ENCODE measurements at regions not wholly inside any gene's neighbourhood (a gene's known extent, or its start where the extent isn't known, plus 50 kb on each side); places are given as distances from the start of the nearest gene placed in this dataset.

DNA sequence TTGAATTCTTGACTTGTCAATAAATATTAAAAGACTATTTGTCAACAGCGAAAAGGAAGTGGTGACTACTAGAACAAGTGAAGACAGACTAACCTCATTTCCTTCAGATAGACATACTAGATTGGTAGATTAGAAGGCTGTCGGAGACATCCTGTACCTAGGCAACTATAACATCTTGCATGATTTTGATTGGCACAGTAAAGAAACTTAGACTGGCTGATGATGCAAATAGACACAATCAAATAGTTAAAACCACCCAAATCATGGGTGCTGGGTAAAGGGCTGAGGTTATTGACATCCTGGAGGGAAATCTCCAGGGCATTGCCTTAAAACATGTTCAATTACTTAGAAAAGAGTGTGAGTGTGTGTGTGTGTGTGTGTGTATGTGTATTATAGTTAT is 85.9 kb upstream of the EDEM3 start:
- H4K20me1 ChIP-seq (ENCODE audit: insufficient read depth, low read length): no peaks in the 10 kb centered on the region
- no peak overlapping the region for H3K9ac ChIP-seq (ENCODE audit: low read length)
- no peaks in the 10 kb centered on the region for H3K4me1 ChIP-seq (ENCODE audit: insufficient read depth, low read length, severe bottlenecking)
- H3K27ac ChIP-seq (ENCODE audit: low read depth, low read length, poor library complexity, severe bottlenecking): no peak overlapping the region
- H3K79me2 ChIP-seq (ENCODE audit: insufficient read depth, low read length): no peaks in the 10 kb centered on the region
- TF ChIP-seq, protein P1, sequence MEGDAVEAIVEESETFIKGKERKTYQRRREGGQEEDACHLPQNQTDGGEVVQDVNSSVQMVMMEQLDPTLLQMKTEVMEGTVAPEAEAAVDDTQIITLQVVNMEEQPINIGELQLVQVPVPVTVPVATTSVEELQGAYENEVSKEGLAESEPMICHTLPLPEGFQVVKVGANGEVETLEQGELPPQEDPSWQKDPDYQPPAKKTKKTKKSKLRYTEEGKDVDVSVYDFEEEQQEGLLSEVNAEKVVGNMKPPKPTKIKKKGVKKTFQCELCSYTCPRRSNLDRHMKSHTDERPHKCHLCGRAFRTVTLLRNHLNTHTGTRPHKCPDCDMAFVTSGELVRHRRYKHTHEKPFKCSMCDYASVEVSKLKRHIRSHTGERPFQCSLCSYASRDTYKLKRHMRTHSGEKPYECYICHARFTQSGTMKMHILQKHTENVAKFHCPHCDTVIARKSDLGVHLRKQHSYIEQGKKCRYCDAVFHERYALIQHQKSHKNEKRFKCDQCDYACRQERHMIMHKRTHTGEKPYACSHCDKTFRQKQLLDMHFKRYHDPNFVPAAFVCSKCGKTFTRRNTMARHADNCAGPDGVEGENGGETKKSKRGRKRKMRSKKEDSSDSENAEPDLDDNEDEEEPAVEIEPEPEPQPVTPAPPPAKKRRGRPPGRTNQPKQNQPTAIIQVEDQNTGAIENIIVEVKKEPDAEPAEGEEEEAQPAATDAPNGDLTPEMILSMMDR (IDR thresholded peaks at IDR 0.05; ENCODE audit: low read length): no peak
- no peak for TF ChIP-seq EZH2 (IDR thresholded peaks at IDR 0.05; ENCODE audit: borderline replicate concordance, low read length)
- H3K9me2 ChIP-seq (ENCODE audit: low read depth, low read length): no peaks in the 10 kb centered on the region
- H3K4me2 ChIP-seq (ENCODE audit: low read length): no peak overlapping the region
- H3K27me3 ChIP-seq (ENCODE audit: insufficient read depth, low read length): no peaks in the 10 kb centered on the region
- no peaks in the 10 kb centered on the region for H3F3A ChIP-seq (ENCODE audit: insufficient read depth, low read length)
- no peak overlapping the region for H3K4me3 ChIP-seq (ENCODE audit: low read depth, low read length, poor library complexity, severe bottlenecking)
- H2AFZ ChIP-seq (ENCODE audit: low read length): no peak overlapping the region
- H3K9me3 ChIP-seq (ENCODE audit: low read length): no peaks in the 10 kb centered on the region
- H3K36me3 ChIP-seq (ENCODE audit: insufficient read depth, low read length): no peaks in the 10 kb centered on the region

DNA sequence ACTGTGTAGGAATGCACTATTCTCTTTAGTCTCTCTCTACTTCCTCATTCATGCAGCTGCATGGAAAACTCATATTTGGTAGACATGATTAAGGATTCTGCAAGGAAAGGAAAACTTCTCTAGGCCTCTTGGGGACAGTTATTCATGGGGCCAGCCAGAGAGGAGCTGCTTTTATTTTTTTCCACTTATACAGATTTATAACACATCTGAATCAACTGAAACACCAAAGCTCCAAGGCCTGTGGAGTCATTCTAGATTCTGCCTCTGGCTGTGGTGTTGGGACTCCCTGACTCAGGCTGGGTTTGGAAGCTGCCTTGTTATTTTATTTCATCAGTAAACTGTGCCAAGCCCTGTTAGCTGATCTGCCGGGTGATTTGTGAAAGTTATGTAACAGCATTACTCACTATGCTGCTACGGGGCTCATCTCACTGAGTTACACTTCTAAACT is 83.9 kb upstream of the EDEM3 start:
- H4K20me1 ChIP-seq (ENCODE audit: insufficient read depth, low read length): no peaks in the 10 kb centered on the region
- no peaks in the 10 kb centered on the region for H3K79me2 ChIP-seq (ENCODE audit: insufficient read depth, low read length)
- H3K4me1 ChIP-seq (ENCODE audit: insufficient read depth, low read length, severe bottlenecking): no peaks in the 10 kb centered on the region
- H3F3A ChIP-seq (ENCODE audit: insufficient read depth, low read length): no peaks in the 10 kb centered on the region
- no peaks in the 10 kb centered on the region for H3K9me3 ChIP-seq (ENCODE audit: low read length)
- H3K27me3 ChIP-seq (ENCODE audit: insufficient read depth, low read length): no peaks in the 10 kb centered on the region
- TF ChIP-seq EZH2 (IDR thresholded peaks at IDR 0.05; ENCODE audit: borderline replicate concordance, low read length): no peak
- TF ChIP-seq, protein P1 (IDR thresholded peaks at IDR 0.05; ENCODE audit: low read length): no peak
- H3K36me3 ChIP-seq (ENCODE audit: insufficient read depth, low read length): no peaks in the 10 kb centered on the region
- no peak overlapping the region for H2AFZ ChIP-seq (ENCODE audit: low read length)
- H3K27ac ChIP-seq (ENCODE audit: low read depth, low read length, poor library complexity, severe bottlenecking): no peak overlapping the region
- H3K9me2 ChIP-seq (ENCODE audit: low read depth, low read length): no peaks in the 10 kb centered on the region
- H3K4me3 ChIP-seq (ENCODE audit: low read depth, low read length, poor library complexity, severe bottlenecking): no peak overlapping the region
- no peak overlapping the region for H3K9ac ChIP-seq (ENCODE audit: low read length)
- H3K4me2 ChIP-seq (ENCODE audit: low read length): no peak overlapping the region

GRCh38 chr1:184836934-184837895 is 82.6 kb upstream of the EDEM3 start:
- H3K36me3 ChIP-seq (ENCODE audit: insufficient read depth, low read length): no peaks in the 10 kb centered on the region
- H3K4me1 ChIP-seq (ENCODE audit: insufficient read depth, low read length, severe bottlenecking): no peaks in the 10 kb centered on the region
- no peak for TF ChIP-seq EZH2 (IDR thresholded peaks at IDR 0.05; ENCODE audit: borderline replicate concordance, low read length)
- TF ChIP-seq, protein P1 (IDR thresholded peaks at IDR 0.05; ENCODE audit: low read length): no peak
- H3K79me2 ChIP-seq (ENCODE audit: insufficient read depth, low read length): no peaks in the 10 kb centered on the region
- no peak overlapping the region for H3K9ac ChIP-seq (ENCODE audit: low read length)
- no peaks in the 10 kb centered on the region for H3K9me2 ChIP-seq (ENCODE audit: low read depth, low read length)
- no peak overlapping the region for H3K4me2 ChIP-seq (ENCODE audit: low read length)
- H2AFZ ChIP-seq (ENCODE audit: low read length): no peak overlapping the region
- H3K4me3 ChIP-seq (ENCODE audit: low read depth, low read length, poor library complexity, severe bottlenecking): no peak overlapping the region
- H4K20me1 ChIP-seq (ENCODE audit: insufficient read depth, low read length): no peaks in the 10 kb centered on the region
- no peaks in the 10 kb centered on the region for H3F3A ChIP-seq (ENCODE audit: insufficient read depth, low read length)
- no peaks in the 10 kb centered on the region for H3K27me3 ChIP-seq (ENCODE audit: insufficient read depth, low read length)
- no peak overlapping the region for H3K27ac ChIP-seq (ENCODE audit: low read depth, low read length, poor library complexity, severe bottlenecking)
- H3K9me3 ChIP-seq (ENCODE audit: low read length): no peaks in the 10 kb centered on the region

Measured in OCI-LY1 (cell line).